KBM-7 (cell line): ENCODE measurements at regions not wholly inside any gene's neighbourhood (a gene's known extent, or its start where the extent isn't known, plus 50 kb on each side); places are given as distances from the start of the nearest gene placed in this dataset.
"Not testable (repeated sequence)": the region's sequence is repeated elsewhere in the genome, so short reads cannot be mapped to it uniquely, and the experiment has no call there.

Experiments
- DNase-seq: peaks from one replicate; pipeline ENCODE4 v3.0.0-alpha.2; 2015
- in situ Hi-C: fragments of 300-500 bp; cut with MboI; formaldehyde crosslinking; loops from 2 replicates; pipeline ENCODE4 v1.14.3; 2020; ENCODE audit warnings: low sequenced_read_pairs, low pct_unique_long_range_greater_than_20kb, mixed read lengths

DNA sequence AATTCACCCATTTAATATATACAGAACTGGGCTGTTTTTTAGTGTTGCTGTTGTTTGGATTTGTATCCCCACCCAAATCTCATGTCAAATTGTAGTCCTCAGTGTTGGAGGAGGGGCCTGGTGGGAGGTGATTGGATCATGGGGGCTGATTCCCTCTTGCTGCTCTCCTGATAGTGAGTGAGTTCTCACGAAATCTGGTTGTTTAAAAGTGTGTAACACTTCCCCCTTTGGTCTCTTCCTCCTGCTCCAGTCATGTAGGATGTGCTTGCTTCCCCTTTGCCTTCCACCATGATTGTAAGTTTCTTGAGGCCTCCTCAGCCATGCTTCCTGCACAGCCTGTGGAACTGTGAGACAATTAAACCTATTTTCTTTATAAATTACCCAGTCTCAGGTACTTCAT lies 141.6 kb upstream of the AADAT start:
- in situ Hi-C loops, result no loop called here
- peak; percentile 69 for DNase-seq

DNA sequence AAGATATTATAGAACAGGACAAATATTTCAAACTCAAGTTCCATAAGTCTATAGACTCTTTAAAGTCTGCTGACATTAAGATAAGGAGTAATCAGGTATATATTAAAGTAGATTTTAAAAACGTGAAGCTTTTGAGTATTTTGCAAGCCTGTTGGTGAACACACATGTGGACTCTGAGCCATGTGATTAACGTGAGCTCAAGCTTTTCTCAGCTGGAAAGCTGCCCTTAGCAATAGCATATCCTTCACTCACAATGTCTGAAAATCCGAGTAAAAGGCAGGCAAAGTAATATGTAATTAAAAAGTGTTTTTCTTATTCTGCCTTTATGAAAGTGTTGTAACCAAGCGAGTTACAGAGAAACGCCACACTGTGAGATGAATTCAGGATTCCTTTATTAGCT lies 140.5 kb upstream of the AADAT start:
- no peak for DNase-seq
- in situ Hi-C loops, result no loop called here

DNA sequence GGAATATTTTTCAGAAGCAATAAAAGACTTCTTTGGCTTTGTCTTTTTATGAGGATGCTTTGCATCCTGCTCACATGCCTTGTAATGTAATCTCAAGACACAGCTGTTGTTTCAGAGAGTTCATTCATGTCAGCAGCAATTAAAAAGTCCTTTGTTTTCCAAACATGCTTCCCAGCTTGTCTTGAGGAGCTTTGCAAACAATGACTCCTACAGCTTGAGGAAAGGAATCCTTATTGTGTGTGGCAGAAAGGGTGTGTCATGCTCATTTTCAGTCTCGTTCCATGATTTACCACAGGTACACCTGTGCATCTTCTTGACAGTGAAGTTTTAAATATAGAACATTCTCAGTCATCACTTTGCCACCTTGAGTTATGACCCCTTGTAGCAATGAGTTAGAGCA lies 139.2 kb upstream of the AADAT start:
- in situ Hi-C loops, result no loop called here
- no peak for DNase-seq

DNA sequence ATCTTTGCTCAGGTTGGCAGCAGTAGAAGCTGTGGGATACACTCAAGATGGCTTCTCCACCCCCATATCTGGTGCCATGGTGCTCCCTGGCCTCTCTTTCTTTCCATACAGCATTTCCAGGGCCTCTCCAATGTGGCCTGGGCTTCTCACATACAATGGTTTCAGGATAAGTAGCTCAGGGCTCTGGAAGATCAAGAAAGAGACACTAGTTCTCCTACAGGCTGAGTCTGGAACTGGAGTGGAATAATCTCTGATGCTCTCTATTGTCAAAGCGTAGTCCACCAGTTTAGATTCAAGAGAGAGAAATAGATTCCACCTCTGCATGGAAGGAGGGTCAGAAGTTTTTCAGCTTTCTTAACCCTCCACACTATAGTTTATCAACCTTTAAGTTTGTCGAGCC lies 138.2 kb upstream of the AADAT start:
- in situ Hi-C loops, result no loop called here

DNA sequence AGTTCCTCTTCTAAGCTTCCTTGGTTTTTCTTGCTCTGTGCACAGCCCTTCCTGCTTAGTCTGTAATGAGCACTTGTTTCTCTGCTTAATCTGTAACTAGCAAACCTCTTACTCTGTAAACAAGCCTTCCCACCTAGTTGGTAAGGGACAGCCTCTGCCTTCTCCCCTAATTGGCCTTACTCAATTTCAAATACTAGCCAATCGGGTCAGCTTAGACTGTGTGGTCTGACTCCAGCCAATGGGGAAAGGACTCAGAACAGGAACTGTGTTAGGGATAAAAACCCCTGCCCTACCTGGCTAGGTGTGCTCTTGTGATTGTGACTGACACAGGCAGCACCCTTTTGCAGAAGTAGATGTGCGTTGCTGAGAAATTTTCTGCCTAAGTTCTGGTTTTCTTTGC lies 136.5 kb upstream of the AADAT start:
- in situ Hi-C loops, result no loop called here
- peak; percentile 43 for DNase-seq

More for the DNA sequence above, 138.2 kb upstream of the AADAT start:
- DNase-seq, result no peak

DNA sequence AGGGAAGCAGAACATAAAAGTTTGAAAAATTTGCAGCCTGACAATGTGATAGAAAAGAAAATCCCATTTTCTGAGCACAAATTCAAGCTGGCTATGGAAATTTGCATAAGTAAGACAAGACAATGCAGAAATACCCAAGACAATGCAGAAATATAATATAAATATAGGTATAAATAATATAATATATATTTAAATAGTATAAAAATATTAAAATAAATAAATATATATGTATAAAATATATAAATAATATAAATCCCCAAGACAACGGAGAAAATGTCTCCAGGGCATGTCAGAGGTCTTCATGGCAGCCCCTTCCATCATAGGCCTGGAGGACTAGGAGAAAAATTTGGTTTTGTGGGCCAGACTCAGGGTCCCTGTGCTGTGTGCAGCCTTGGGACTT lies 125.0 kb upstream of the AADAT start:
- in situ Hi-C loops, result no loop called here
- DNase-seq, result no peak

- DNase-seq, result no peak
- in situ Hi-C loops, result no loop called here
These were observed 124.3 kb upstream of the AADAT start for GRCh38 chr4:170214101-170214500.

GRCh38 chr4:170202721-170203120 lies 113.0 kb upstream of the AADAT start:
- DNase-seq, result peak; percentile 98
- in situ Hi-C loops, result no loop called here

- in situ Hi-C loops, result no loop called here
- no peak for DNase-seq
These were observed 109.0 kb upstream of the AADAT start for GRCh38 chr4:170198747-170199146.

DNA sequence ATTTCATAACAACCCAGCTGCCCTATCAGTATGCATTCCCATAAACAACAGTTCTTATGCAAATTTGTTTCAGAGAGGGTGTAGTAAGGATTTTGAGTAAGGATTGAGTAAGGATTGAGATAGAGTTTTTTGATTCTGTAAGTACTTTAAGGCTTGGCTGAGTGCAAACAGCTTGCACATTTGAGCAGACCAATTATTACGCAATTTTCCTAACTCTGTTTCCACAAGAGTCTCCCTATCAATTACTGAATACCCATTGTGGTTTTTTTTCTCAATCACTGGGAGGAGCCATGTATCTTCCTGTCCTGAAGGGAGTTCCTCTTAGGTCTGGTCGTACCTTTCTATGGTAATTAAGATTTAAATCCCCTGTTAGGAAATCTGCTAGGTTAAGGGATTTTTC lies 105.0 kb upstream of the AADAT start:
- in situ Hi-C loops, result not testable (repeated sequence)
- peak; percentile 82 for DNase-seq

- in situ Hi-C loops, result no loop called here
- DNase-seq, result no peak
These were observed 103.7 kb upstream of the AADAT start for GRCh38 chr4:170193496-170193895.

GRCh38 chr4:170190265-170190664 lies 100.5 kb upstream of the AADAT start:
- DNase-seq, result no peak
- in situ Hi-C loops, result no loop called here

GRCh38 chr4:170170861-170171260 lies 81.1 kb upstream of the AADAT start:
- in situ Hi-C loops, result no loop called here
- peak; percentile 1 for DNase-seq

- in situ Hi-C loops, result no loop called here
- no peak for DNase-seq
These were observed 79.9 kb upstream of the AADAT start for GRCh38 chr4:170169699-170170098.

- in situ Hi-C loops, result no loop called here
These were observed 77.9 kb upstream of the AADAT start for GRCh38 chr4:170167678-170168077.

DNA sequence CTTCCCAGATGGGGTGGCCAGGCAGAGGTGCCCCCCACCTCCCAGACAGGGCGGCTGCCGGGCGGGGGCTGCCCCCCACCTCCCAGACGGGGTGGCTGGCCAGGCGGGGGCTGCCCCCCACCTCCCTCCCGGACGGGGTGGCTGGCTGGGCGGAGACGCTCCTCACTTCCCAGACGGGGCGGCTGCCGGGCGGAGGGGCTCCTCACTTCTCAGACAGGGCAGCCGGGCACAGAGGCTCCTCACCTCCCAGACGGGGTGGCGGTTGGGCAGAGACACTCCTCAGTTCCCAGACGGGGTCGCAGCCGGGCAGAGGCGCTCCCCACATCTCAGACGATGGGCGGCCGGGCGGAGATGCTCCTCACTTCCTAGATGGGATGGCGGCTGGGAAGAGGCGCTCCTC lies 76.4 kb upstream of the AADAT start:
- in situ Hi-C loops, DNase-seq: not testable (repeated sequence)

More at GRCh38 chr4:170167678-170168077, 77.9 kb upstream of the AADAT start:
- DNase-seq, result no peak

- DNase-seq, result no peak
- in situ Hi-C loops, result no loop called here
These were observed 72.7 kb upstream of the AADAT start for GRCh38 chr4:170162416-170162815.

DNA sequence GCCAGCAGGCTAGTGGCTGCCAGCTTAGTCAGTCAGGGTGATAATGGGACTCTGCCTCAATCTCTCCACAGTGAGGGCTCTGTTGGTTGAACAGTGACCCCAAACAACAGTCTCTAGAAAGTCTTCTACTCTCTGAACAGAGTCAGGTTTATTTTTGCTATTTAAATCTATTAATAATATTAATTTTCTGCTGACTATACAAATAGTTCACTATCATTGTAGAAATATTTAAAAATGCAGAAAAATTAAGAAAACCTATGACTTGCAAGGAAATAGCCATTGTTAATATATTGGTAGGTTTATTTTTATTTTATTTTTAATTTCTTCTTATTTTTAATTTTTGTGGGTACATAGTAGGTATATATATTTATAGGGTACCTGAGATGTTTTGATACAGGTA lies 67.9 kb upstream of the AADAT start:
- no peak for DNase-seq
- in situ Hi-C loops, result no loop called here

DNA sequence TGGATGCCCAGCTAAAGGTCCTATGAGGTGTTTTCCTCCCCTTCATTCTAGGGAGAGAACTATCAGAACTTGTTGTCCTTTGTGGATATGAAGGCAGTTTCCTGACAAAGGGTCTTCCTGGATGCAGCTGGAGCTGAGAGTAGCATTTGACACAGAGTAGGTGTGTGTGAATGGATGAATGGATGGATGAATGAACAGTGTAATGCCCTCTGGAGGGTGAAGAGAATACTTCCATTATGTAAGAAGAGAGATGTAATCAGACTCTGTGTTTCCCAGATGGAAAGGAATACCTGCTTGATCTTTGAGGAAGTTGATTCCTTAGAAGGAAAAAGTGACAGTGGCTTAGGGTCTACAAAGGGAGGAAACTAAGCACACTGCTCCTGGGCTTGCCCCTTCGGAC lies 55.4 kb upstream of the AADAT start:
- DNase-seq, result no peak
- in situ Hi-C loops, result no loop called here

GRCh38 chr4:170139764-170140163 lies 50.0 kb upstream of the AADAT start:
- DNase-seq, result no peak
- in situ Hi-C loops, result no loop called here
